NCI-H146 treated with DMSO at 0.1 percent for 48 hours (cell line): ENCODE measurements at regions not wholly inside any gene's neighbourhood (a gene's known extent, or its start where the extent isn't known, plus 50 kb on each side); places are given as distances from the start of the nearest gene placed in this dataset.

Source experiments
- DNase-seq: peaks from one replicate; lab custom pipeline; 2025; ENCODE audit not compliant: unreplicated experiment; lab: John Stamatoyannopoulos, UW

- DNase-seq = no peak
These were observed 188.1 kb downstream of the ARL4C start for GRCh38 chr2:234308813-234309195.

GRCh38 chr2:234308073-234308812 lies 188.6 kb downstream of the ARL4C start:
- no peak for DNase-seq

GRCh38 chr2:234307322-234307961 lies 189.4 kb downstream of the ARL4C start:
- DNase-seq = no peak

GRCh38 chr2:234306426-234307173 lies 190.3 kb downstream of the ARL4C start:
- no peak for DNase-seq

GRCh38 chr2:234305846-234306245 lies 191.0 kb downstream of the ARL4C start:
- DNase-seq = no peak

GRCh38 chr2:234304950-234305349 lies 191.9 kb downstream of the ARL4C start:
- DNase-seq = no peak

- no peak for DNase-seq
These were observed 194.3 kb downstream of the ARL4C start for GRCh38 chr2:234302664-234302991.

- no peak for DNase-seq
These were observed 195.7 kb downstream of the ARL4C start for GRCh38 chr2:234300932-234301823.

GRCh38 chr2:234300391-234300925 lies 196.4 kb downstream of the ARL4C start:
- DNase-seq = no peak

- no peak for DNase-seq
These were observed 198.0 kb downstream of the ARL4C start for GRCh38 chr2:234298918-234299317.

GRCh38 chr2:234296991-234297390 lies 199.9 kb downstream of the ARL4C start:
- DNase-seq = no peak

- peak; percentile 76 for DNase-seq
These were observed 202.9 kb downstream of the ARL4C start for GRCh38 chr2:234293973-234294372.

- DNase-seq = no peak
These were observed 204.0 kb downstream of the ARL4C start for GRCh38 chr2:234292962-234293243.

- peak; percentile 7 for DNase-seq
These were observed 204.5 kb downstream of the ARL4C start for GRCh38 chr2:234292205-234292961.

- peak; percentile 33 for DNase-seq
These were observed 205.1 kb downstream of the ARL4C start for GRCh38 chr2:234291765-234292204.

- DNase-seq = no peak
These were observed 206.2 kb downstream of the ARL4C start for GRCh38 chr2:234290671-234291070.

GRCh38 chr2:234289834-234290590 lies 206.9 kb downstream of the ARL4C start:
- no peak for DNase-seq

- no peak for DNase-seq
These were observed 207.9 kb downstream of the ARL4C start for GRCh38 chr2:234288974-234289455.

GRCh38 chr2:234287650-234288049 lies 209.2 kb downstream of the ARL4C start:
- no peak for DNase-seq
